ENCODE measurements at regions not wholly inside any gene's neighbourhood (a gene's known extent, or its start where the extent isn't known, plus 50 kb on each side); places are given as distances from the start of the nearest gene placed in this dataset.

GRCh38 chr9:79801459-79801858, 229.7 kb downstream of the TLE4 start:
- no peak for TF ChIP-seq CTCF (IDR thresholded peaks at IDR 0.05; ENCODE audit: low read length)
- TF ChIP-seq EZH2phosphoT487 (IDR thresholded peaks at IDR 0.05; ENCODE audit: low read length): no peak
- no peak for TF ChIP-seq EZH2 (optimal IDR thresholded peaks at IDR 0.05; ENCODE audit: low read depth, low read length)
